Ishikawa (cell line): ENCODE measurements at regions not wholly inside any gene's neighbourhood (a gene's known extent, or its start where the extent isn't known, plus 50 kb on each side); places are given as distances from the start of the nearest gene placed in this dataset.

Experiments used
- CEBPB ChIP-seq: IDR thresholded peaks from 2 replicates; pipeline ENCODE4 v1.6.1; 2012
- CREB1 ChIP-seq: IDR thresholded peaks from 2 replicates; pipeline ENCODE4 v1.6.1; 2012; ENCODE audit warnings: low read depth
- EGR1 ChIP-seq: IDR thresholded peaks from 2 replicates; pipeline ENCODE4 v1.6.1; 2012
- EP300 ChIP-seq: IDR thresholded peaks from 2 replicates; pipeline ENCODE4 v1.6.1; 2012; ENCODE audit warnings: borderline replicate concordance
- FOXM1 ChIP-seq: IDR thresholded peaks from 2 replicates; pipeline ENCODE4 v1.6.1; 2012; ENCODE audit warnings: low read depth, borderline replicate concordance
- RAD21 ChIP-seq: IDR thresholded peaks from 2 replicates; pipeline ENCODE4 v1.6.1; 2012; ENCODE audit warnings: low read depth
- TAF1 ChIP-seq: IDR thresholded peaks from 2 replicates; pipeline ENCODE4 v1.6.1; 2012; ENCODE audit warnings: low read depth, mild to moderate bottlenecking
- TCF12 ChIP-seq: IDR thresholded peaks from 2 replicates; pipeline ENCODE4 v1.6.1; 2012; ENCODE audit warnings: low read depth
- TF ChIP-seq, protein P1 (sequence below): IDR thresholded peaks from 2 replicates; pipeline ENCODE4 v1.6.1; 2012; ENCODE audit warnings: low read depth, mild to moderate bottlenecking
- TF ChIP-seq, protein P2 (sequence below): IDR thresholded peaks from 2 replicates; pipeline ENCODE4 v1.6.1; 2012

GRCh38 chr2:4884117-4884571 is 808.0 kb upstream of the SOX11 start:
- TF ChIP-seq CREB1 (no peak), RAD21 (no peak), EP300 (no peak), FOXM1 (no peak), CEBPB (no peak), TAF1 (no peak), EGR1 (no peak), TCF12 (no peak)
- TF ChIP-seq, protein P1, sequence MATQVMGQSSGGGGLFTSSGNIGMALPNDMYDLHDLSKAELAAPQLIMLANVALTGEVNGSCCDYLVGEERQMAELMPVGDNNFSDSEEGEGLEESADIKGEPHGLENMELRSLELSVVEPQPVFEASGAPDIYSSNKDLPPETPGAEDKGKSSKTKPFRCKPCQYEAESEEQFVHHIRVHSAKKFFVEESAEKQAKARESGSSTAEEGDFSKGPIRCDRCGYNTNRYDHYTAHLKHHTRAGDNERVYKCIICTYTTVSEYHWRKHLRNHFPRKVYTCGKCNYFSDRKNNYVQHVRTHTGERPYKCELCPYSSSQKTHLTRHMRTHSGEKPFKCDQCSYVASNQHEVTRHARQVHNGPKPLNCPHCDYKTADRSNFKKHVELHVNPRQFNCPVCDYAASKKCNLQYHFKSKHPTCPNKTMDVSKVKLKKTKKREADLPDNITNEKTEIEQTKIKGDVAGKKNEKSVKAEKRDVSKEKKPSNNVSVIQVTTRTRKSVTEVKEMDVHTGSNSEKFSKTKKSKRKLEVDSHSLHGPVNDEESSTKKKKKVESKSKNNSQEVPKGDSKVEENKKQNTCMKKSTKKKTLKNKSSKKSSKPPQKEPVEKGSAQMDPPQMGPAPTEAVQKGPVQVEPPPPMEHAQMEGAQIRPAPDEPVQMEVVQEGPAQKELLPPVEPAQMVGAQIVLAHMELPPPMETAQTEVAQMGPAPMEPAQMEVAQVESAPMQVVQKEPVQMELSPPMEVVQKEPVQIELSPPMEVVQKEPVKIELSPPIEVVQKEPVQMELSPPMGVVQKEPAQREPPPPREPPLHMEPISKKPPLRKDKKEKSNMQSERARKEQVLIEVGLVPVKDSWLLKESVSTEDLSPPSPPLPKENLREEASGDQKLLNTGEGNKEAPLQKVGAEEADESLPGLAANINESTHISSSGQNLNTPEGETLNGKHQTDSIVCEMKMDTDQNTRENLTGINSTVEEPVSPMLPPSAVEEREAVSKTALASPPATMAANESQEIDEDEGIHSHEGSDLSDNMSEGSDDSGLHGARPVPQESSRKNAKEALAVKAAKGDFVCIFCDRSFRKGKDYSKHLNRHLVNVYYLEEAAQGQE, result no peak
- TF ChIP-seq, protein P2, sequence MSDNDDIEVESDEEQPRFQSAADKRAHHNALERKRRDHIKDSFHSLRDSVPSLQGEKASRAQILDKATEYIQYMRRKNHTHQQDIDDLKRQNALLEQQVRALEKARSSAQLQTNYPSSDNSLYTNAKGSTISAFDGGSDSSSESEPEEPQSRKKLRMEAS, result no peak
